HEK293 (cell line): ENCODE measurements at regions not wholly inside any gene's neighbourhood (a gene's known extent, or its start where the extent isn't known, plus 50 kb on each side); places are given as distances from the start of the nearest gene placed in this dataset.

ENCODE experiments used
- CTCF ChIA-PET: fragments of 350-600 bp; formaldehyde crosslinking; extraction: SDS; loops from one replicate; lab custom pipeline; 2021; ENCODE audit warnings: antibody characterized with exemption; lab: Yijun Ruan, JAX
- POLR2A ChIA-PET: fragments of 300-600 bp; formaldehyde crosslinking; extraction: SDS; loops from one replicate; lab custom pipeline; 2020; ENCODE audit warnings: antibody characterized with exemption, inconsistent platforms; lab: Yijun Ruan, JAX
- H3K27ac ChIP-seq: fragments of 200-500 bp; sonication (Bioruptor generic); 2 replicates; pipeline ENCODE4 v1.5.1; 2014; ENCODE audit warnings: low read depth, low read length, control low read depth, inconsistent platforms; ENCODE audit errors: extremely low read depth
- H3K36me3 ChIP-seq, 2 experiments: fragments of 200-500 bp in 1 of 2; sonication (Bioruptor generic) in 1 of 2; 1 replicate in 1 of 2; 2 replicates in 1 of 2; pipeline ENCODE4 v1.5.1; 2014 to 2017; ENCODE audit warnings: inconsistent platforms in 2 of 2, low read length in 2 of 2; ENCODE audit not compliant: control insufficient read depth in 2 of 2, insufficient read depth in 1 of 2
- H3K4me1 ChIP-seq: fragments of 200-500 bp; sonication (Bioruptor generic); 2 replicates; pipeline ENCODE4 v1.5.1; 2014; ENCODE audit warnings: mild to moderate bottlenecking, low read length, inconsistent platforms; ENCODE audit not compliant: control insufficient read depth, insufficient read depth
- H3K4me3 ChIP-seq: 2 replicates; pipeline ENCODE4 v1.5.1; 2011; ENCODE audit warnings: low read depth, mild to moderate bottlenecking, control low read depth, low read length, moderate library complexity
- H3K9me3 ChIP-seq: fragments of 200-500 bp; sonication (Bioruptor generic); 2 replicates; pipeline ENCODE4 v1.5.1; 2014; ENCODE audit warnings: low read depth, low read length, inconsistent platforms; ENCODE audit not compliant: control insufficient read depth, insufficient read depth
- BCL11A ChIP-seq: fragments of 450-650 bp; formaldehyde crosslinking; IDR thresholded peaks from 2 replicates; pipeline ENCODE4 v1.5.1; 2016; ENCODE audit warnings: low read depth, missing biosample characterization, missing genetic modification characterization
- EGR2 ChIP-seq: fragments of 450-650 bp; formaldehyde crosslinking; IDR thresholded peaks from 2 replicates; pipeline ENCODE4 v1.5.1; 2016; ENCODE audit warnings: low read depth, missing biosample characterization, missing genetic modification characterization
- FEZF1 ChIP-seq: fragments of 450-650 bp; formaldehyde crosslinking; IDR thresholded peaks from 2 replicates; pipeline ENCODE4 v1.5.1; 2016; ENCODE audit warnings: missing biosample characterization, missing genetic modification characterization
- KLF16 ChIP-seq: fragments of 450-650 bp; formaldehyde crosslinking; IDR thresholded peaks from 2 replicates; pipeline ENCODE4 v1.5.1; 2017; ENCODE audit warnings: missing biosample characterization, missing genetic modification characterization
- MYNN ChIP-seq: fragments of 450-650 bp; formaldehyde crosslinking; IDR thresholded peaks from 2 replicates; pipeline ENCODE4 v1.5.1; 2016; ENCODE audit warnings: missing biosample characterization, missing genetic modification characterization, borderline replicate concordance
- PBX3 ChIP-seq: sonication (generic); formaldehyde crosslinking; IDR thresholded peaks from 2 replicates; pipeline ENCODE4 v1.8.1; 2022; ENCODE audit warnings: mild to moderate bottlenecking, moderate library complexity, missing genetic modification reagents
- SP3 ChIP-seq: fragments of 450-650 bp; formaldehyde crosslinking; IDR thresholded peaks from 2 replicates; pipeline ENCODE4 v1.5.1; 2016; ENCODE audit warnings: missing biosample characterization, missing genetic modification characterization
- ZFP69B ChIP-seq: fragments of 450-650 bp; formaldehyde crosslinking; IDR thresholded peaks from 2 replicates; pipeline ENCODE4 v1.5.1; 2016; ENCODE audit warnings: missing biosample characterization, missing genetic modification characterization
- ZNF16 ChIP-seq: fragments of 450-650 bp; formaldehyde crosslinking; IDR thresholded peaks from 2 replicates; pipeline ENCODE4 v1.5.1; 2016; ENCODE audit warnings: low read depth, missing biosample characterization, missing genetic modification characterization
- ZNF175 ChIP-seq: fragments of 450-650 bp; formaldehyde crosslinking; IDR thresholded peaks from 2 replicates; pipeline ENCODE4 v1.5.1; 2016; ENCODE audit warnings: missing biosample characterization, missing genetic modification characterization
- ZNF184 ChIP-seq: fragments of 450-650 bp; IDR thresholded peaks from 2 replicates; pipeline ENCODE4 v1.5.1; 2018; ENCODE audit warnings: missing biosample characterization, mild to moderate bottlenecking, missing genetic modification characterization
- ZNF202 ChIP-seq: fragments of 450-650 bp; formaldehyde crosslinking; IDR thresholded peaks from 2 replicates; pipeline ENCODE4 v1.5.1; 2016; ENCODE audit warnings: missing biosample characterization, missing genetic modification characterization, borderline replicate concordance
- ZNF24 ChIP-seq: fragments of 450-650 bp; formaldehyde crosslinking; IDR thresholded peaks from 2 replicates; pipeline ENCODE4 v1.5.1; 2016; ENCODE audit warnings: missing biosample characterization, missing genetic modification characterization
- ZNF26 ChIP-seq: fragments of 450-650 bp; formaldehyde crosslinking; IDR thresholded peaks from 2 replicates; pipeline ENCODE4 v1.5.1; 2016; ENCODE audit warnings: missing biosample characterization, missing genetic modification characterization
- ZNF433 ChIP-seq: fragments of 450-650 bp; formaldehyde crosslinking; IDR thresholded peaks from 2 replicates; pipeline ENCODE4 v1.5.1; 2016; ENCODE audit warnings: missing biosample characterization, missing genetic modification characterization, low read depth
- ZNF449 ChIP-seq: fragments of 450-650 bp; formaldehyde crosslinking; IDR thresholded peaks from 2 replicates; pipeline ENCODE4 v1.5.1; 2017; ENCODE audit warnings: missing biosample characterization, mild to moderate bottlenecking, missing genetic modification characterization, moderate library complexity
- ZNF48 ChIP-seq: fragments of 450-650 bp; formaldehyde crosslinking; IDR thresholded peaks from 2 replicates; pipeline ENCODE4 v1.5.1; 2016; ENCODE audit warnings: missing biosample characterization, missing genetic modification characterization
- ZNF488 ChIP-seq: fragments of 450-650 bp; formaldehyde crosslinking; IDR thresholded peaks from 2 replicates; pipeline ENCODE4 v1.5.1; 2016; ENCODE audit warnings: missing biosample characterization, missing genetic modification characterization
- ZNF513 ChIP-seq: fragments of 450-650 bp; IDR thresholded peaks from 2 replicates; pipeline ENCODE4 v1.5.1; 2018; ENCODE audit warnings: missing biosample characterization, missing genetic modification characterization
- ZNF521 ChIP-seq: fragments of 450-650 bp; formaldehyde crosslinking; IDR thresholded peaks from 2 replicates; pipeline ENCODE4 v1.5.1; 2017; ENCODE audit warnings: missing biosample characterization, mild to moderate bottlenecking, missing genetic modification characterization
- ZNF549 ChIP-seq: fragments of 450-650 bp; IDR thresholded peaks from 2 replicates; pipeline ENCODE4 v1.5.1; 2018; ENCODE audit warnings: missing biosample characterization, missing genetic modification characterization, mild to moderate bottlenecking, inconsistent platforms, moderate library complexity
- ZNF707 ChIP-seq: fragments of 450-650 bp; formaldehyde crosslinking; IDR thresholded peaks from 2 replicates; pipeline ENCODE4 v1.5.1; 2016; ENCODE audit warnings: missing biosample characterization, missing genetic modification characterization
- ZNF747 ChIP-seq: fragments of 450-650 bp; formaldehyde crosslinking; IDR thresholded peaks from 2 replicates; pipeline ENCODE4 v1.5.1; 2016; ENCODE audit warnings: missing biosample characterization, missing genetic modification characterization
- ZNF792 ChIP-seq: fragments of 450-650 bp; formaldehyde crosslinking; IDR thresholded peaks from 2 replicates; pipeline ENCODE4 v1.5.1; 2016; ENCODE audit warnings: missing biosample characterization, missing genetic modification characterization
- ZSCAN16 ChIP-seq: fragments of 450-650 bp; formaldehyde crosslinking; IDR thresholded peaks from 2 replicates; pipeline ENCODE4 v1.5.1; 2016; ENCODE audit warnings: missing biosample characterization, missing genetic modification characterization
- ZSCAN4 ChIP-seq: fragments of 450-650 bp; formaldehyde crosslinking; IDR thresholded peaks from 2 replicates; pipeline ENCODE4 v1.5.1; 2017; ENCODE audit warnings: missing biosample characterization, missing genetic modification characterization
- ZSCAN5A ChIP-seq: fragments of 450-650 bp; formaldehyde crosslinking; IDR thresholded peaks from 2 replicates; pipeline ENCODE4 v1.5.1; 2016; ENCODE audit warnings: missing biosample characterization, missing genetic modification characterization

- H3K4me3 ChIP-seq = no peak overlapping the region
- H3K27ac ChIP-seq = no peak overlapping the region
- no peak for TF ChIP-seq EGR2
- TF ChIP-seq ZNF184 (tag by site-specific recombination) = no peak
- no peak for TF ChIP-seq KLF16 (tag by site-specific recombination)
- no peak for TF ChIP-seq SP3
- no peak for TF ChIP-seq PBX3 (CRISPR knock-in tag)
- TF ChIP-seq ZNF24 = no peak
- no peak for TF ChIP-seq ZNF792 (tag by site-specific recombination)
- TF ChIP-seq ZNF488 (tag by site-specific recombination) = no peak
- no peak for TF ChIP-seq ZNF26 (tag by site-specific recombination)
- TF ChIP-seq ZNF48 (tag by site-specific recombination) = no peak
- TF ChIP-seq ZNF16 (tag by site-specific recombination) = no peak
- TF ChIP-seq ZNF433 = no peak
- TF ChIP-seq FEZF1 (tag by site-specific recombination) = no peak
- TF ChIP-seq ZSCAN5A (tag by site-specific recombination) = no peak
- no peak for TF ChIP-seq ZNF521 (tag by site-specific recombination)
- TF ChIP-seq MYNN (tag by site-specific recombination) = no peak
- TF ChIP-seq ZNF202 (tag by site-specific recombination) = no peak
- no peaks in the 10 kb centered on the region for H3K9me3 ChIP-seq
- CTCF ChIA-PET = interaction anchor here (0.6 to 1.4 kb wide), 3 partner anchors 18 to 232 kb away, joined by 3 to 6 read pairs (median 4); no protein-coding TSS in a partner anchor
- POLR2A ChIA-PET = no interaction called here
- no peaks in the 10 kb centered on the region for H3K36me3 ChIP-seq
- no peaks in the 10 kb centered on the region for H3K4me1 ChIP-seq
Measured at GRCh38 chr9:121551985-121552753, 52.5 kb upstream of the GGTA1 start.

GRCh38 chr9:121556082-121556481 lies 56.4 kb upstream of the GGTA1 start:
- H3K4me1 ChIP-seq = peaks cover 2% of the 10 kb centered on the region; the same call in 1 of the 2 replicates
- H3K27ac ChIP-seq = no peak overlapping the region
- H3K9me3 ChIP-seq = no peaks in the 10 kb centered on the region
- H3K36me3 ChIP-seq = no peaks in the 10 kb centered on the region
- POLR2A ChIA-PET = no interaction called here
- CTCF ChIA-PET = interaction anchor here (1.0 to 2.9 kb wide), 9 partner anchors 10 to 567 kb away, joined by 3 to 18 read pairs (median 4); no protein-coding TSS in a partner anchor
- H3K4me3 ChIP-seq = no peak overlapping the region
- TF ChIP-seq ZNF433 = no peak
- TF ChIP-seq ZNF175 (tag by site-specific recombination) = no peak
- no peak for TF ChIP-seq ZNF707
- no peak for TF ChIP-seq ZNF792 (tag by site-specific recombination)
- no peak for TF ChIP-seq ZNF449 (tag by site-specific recombination)
- no peak for TF ChIP-seq ZSCAN4 (tag by site-specific recombination)
- no peak for TF ChIP-seq ZNF747 (tag by site-specific recombination)
- TF ChIP-seq ZSCAN16 = no peak
- no peak for TF ChIP-seq ZNF549 (tag by site-specific recombination)
- no peak for TF ChIP-seq ZNF513 (tag by site-specific recombination)
- TF ChIP-seq ZFP69B (tag by site-specific recombination) = no peak
- TF ChIP-seq BCL11A (tag by site-specific recombination) = no peak
